NOMO-1 treated with dmso at 0.1 percent for 144 hours (cell line): ENCODE measurements at regions not wholly inside any gene's neighbourhood (a gene's known extent, or its start where the extent isn't known, plus 50 kb on each side); places are given as distances from the start of the nearest gene placed in this dataset.
A peak's percentile ranks its signal among the peaks of the same experiment; 100 is the strongest.

ENCODE experiments used
- DNase-seq: peaks from one replicate; lab custom pipeline; 2025; ENCODE audit not compliant: unreplicated experiment; lab: John Stamatoyannopoulos, UW

DNA sequence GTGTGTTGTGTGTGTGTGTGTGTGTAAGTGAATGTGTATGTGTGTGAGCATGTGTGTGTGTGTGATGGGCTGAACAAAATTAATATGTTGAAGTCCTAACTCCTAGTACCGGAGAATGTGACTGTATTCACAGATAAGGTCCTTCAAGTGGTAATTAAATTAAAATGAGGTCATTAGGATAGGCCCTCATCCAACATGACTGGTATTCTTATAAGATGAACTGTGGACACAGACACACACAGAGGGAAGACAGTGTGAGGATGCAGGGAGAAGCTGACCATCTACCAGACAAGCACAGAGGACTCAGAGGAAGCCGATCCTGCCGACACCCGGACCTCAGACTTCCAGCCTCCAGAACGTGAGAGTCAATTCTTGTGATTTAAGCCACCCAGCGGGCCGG lies 91.2 kb upstream of the PGBD5 start:
- DNase-seq: no peak

DNA sequence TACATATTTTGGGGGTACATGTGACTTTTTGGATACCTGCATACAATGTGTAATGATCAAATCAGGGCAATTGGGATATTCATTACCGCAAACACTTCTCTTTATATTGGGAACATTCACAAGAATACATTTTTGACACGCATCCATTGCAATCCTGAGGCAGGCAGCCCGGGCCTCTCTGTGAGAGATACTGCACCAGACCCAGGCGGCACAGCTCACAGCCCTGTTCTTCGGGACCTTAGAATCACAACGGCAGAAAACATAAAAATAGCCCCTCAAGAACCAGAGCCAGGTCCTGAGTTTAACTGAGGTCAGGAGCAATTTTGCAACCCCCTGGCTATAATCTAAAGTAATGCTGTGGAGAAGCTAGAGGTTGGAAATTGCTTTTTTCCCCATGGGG lies 90.8 kb upstream of the PGBD5 start:
- no peak for DNase-seq

DNA sequence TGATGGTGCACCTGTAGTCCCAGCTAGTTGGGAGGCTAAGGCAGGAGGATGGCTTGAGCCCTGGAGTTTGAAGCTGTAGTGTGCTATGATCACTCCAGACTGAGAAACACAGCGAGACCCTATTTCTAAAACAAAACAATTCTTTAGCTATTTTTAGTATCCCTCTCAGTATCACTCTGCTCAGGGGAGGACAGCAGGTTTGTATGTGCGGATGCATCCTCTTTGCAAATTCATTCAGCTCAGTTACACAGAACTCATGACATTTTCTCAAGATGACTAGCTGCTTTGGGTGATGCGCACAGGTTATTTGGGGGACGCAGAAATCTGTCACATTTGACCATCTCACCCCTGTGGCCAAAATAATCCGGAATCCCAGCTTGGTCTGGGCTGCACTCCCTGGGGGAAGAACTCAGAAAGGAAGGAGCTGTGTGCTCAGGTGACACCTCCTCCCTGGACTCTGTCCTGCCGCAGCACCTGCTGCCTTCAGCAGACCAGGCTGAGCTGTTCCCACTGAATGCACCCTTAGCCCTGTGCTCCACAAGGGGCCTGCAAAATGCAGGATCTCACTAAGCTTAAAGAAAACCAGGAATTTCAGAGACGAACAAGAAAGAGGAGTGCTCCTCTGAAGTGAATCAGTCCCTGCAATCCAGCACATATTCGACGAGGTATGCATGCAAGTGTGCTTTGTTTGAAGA lies 89.5 kb upstream of the PGBD5 start:
- DNase-seq: no peak

DNA sequence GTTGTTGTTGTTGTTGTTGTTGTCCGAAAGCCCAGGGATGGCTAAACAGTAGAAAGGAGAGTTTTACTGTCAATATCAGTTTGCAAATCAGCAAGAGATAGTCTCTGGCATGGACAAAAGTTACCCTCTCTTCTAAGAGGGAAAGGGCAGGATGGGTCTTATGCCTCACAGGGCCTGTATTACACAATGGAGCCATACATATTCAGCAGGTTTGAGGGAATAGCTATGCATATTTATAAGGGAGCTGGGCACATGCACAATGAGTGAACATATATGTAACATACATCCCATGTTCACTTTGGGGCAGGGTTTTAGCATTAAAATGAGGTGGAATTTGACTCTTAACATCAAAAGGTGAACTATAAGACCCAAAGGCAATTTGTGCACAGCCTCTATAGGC lies 84.4 kb upstream of the PGBD5 start:
- no peak for DNase-seq

DNA sequence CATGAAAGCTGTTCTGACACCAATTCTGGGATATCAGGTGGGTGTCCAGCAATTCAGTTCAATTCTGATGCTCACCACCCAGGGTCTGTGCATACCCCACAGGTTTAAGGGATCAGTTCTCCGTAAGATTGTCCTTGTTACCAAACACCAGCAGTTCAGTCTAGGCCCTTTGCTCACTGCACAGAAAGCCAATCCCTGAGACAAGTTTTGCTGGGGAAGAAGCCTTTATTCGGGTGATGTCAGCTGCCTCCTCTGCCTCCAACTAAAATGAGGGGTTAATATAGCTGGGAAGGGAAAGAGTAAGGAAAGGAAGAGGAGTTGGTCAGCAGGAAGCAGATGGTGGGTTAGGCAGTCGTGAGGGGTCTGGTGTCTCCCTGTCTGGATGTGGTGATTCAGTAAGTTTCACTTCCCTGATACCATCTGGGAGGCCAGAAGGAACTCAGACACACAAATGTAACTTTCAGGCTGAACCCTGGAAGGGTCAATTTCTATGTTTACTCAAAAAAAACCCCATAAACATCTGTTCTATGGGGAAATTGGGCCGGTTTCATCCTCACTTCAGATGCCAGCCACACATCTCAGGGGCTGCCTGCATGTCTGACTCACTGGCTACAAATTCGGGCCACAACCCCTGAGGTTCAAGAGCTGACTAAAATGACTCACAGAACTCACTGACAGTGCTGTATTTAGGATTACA lies 83.3 kb upstream of the PGBD5 start:
- peak; percentile 51 for DNase-seq

DNA sequence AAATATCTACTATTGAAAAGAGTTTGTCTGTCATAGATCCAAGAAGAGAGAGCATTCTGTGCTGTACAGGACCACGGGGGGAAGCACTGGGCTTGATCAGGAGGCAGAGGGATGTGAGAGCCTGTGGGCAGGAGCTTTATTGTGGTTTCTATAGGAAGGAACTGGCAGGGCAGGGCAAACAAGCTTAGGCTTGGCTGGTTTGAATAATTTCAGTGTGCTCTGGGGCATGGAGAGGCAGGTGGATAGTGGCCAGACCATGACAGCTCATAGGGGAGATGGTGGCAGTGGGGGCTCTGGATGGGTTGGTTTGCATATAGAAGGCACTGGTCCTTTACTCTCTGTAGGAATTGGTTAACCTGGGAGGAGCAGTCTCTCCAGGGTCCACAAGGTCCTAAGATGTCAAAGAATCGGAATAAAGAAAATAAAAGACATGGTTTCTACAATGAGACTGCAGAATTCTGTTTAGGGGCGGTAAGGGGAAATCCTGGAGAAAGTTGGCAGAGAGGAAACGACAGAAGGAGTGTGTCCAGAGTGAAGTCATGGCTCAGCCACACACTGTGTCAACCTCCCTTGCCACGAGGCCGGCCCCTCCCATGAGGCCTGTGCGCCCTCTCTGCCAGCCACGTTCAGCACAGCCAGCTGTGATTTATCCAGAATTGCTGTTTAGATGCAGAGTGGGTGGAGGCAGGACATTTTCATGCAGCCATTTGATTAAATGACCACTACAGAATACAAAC lies 81.7 kb upstream of the PGBD5 start:
- DNase-seq: no peak

DNA sequence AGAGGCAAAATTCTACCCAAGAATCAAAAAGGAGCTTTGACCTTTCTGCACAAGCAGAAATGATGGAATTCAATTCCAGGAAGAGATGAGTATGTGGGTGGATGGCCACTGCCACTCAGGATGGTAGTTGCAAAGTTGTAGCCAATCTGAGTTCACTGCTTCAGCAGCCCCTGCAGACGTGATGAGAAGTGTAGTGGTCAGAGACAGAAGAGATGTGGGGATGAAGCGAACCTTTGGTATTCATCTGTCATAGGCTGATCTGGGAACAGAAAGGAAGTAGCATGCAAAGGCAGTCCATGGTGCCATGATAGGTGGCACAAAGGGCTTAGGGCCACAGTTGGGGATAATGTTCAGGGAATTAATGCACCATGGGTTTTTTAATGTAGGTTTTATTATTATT lies 81.1 kb upstream of the PGBD5 start:
- DNase-seq: no peak

DNA sequence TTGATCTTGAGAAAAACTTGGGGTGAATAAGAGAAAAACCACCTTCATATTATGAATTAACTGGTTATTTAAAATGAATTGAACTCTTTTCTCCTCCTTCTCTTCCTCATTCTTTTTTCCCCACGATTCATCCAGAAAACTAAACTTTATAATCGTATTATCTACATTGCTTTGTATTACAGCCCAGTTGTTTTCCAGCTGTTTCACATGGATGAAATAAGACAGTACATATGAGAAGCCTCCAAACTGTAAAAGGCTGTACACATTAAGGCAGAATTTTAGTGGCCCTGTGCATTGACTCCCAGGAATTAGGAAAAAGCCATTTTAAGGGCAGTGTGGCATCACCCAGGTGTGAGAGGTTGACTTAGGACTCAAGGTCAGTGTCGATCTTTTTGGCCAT lies 80.3 kb upstream of the PGBD5 start:
- DNase-seq: no peak

DNA sequence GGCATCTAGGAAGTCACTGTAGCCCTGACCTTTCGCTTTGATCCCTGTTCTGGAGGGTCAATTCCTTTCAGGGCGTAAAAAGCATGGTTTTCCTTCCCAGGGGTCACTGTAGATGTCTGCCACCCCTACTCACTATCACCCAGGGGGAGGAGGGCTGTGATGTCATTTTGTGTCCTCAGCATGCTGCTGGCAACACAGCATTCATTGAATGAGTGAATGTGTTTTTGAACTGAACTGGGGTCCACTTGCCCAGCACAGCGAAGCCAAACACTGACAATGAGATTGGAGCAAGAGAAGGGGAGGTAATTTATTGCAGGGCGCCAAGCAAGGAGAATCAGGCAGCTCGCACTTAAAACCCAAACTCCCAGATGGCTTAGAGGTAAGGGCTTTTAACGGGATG lies 78.2 kb upstream of the PGBD5 start:
- DNase-seq: no peak

DNA sequence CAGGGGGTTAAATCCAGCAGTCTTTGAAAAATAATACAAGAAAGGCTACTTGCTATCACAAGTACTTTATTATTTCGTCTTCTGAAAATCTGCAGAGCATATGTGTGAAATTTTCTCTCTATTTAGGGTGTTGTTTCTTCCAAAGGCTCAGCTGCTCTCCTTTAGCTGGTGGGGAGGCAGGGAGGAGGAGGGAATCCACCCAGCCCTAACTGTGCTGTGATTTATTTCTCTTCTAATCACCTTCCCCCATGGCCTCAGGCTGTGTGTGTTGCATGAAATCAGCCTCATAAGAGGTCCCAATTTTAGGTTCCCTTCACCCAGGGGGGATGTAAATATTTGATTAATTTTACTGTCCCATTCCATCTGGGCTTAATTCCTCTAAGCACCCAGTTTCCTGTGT lies 77.6 kb upstream of the PGBD5 start:
- no peak for DNase-seq

DNA sequence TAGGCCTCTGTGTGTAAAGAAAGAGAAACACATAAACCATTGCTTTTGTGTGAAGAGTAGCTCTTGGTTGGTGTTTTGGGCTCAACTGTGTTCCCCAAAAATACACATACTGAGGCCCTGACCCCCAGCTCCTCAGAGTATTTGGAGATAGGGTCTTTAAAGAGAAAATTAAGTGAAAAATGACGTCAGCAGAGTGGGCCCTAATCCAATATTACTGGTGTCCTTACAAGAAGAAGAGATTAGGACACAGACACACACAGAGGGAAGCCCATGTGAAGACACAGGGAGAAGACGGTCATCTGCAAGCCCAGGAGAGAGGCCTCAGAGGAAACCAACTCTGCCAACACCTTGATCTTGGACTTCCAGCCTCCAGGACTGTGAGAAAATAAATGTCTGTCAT lies 76.9 kb upstream of the PGBD5 start:
- DNase-seq: no peak

DNA sequence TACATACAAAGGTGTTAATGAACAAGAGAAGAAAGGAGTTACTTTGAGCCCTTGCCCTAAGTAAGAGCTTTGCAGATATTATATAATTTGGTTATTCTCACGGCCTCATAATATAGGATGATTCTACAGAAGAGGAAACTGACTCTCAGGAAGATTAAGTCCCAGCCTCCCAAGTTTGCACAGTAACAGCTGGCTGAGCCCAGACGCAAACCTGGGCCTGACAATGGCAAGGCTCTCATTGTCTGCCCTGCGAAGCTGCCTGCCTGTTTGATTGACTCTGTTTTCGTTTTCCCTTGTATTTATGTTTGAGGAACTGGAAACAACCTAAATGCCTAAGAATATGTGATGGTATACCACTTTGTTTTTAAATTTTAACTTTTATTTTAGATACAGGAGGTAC lies 76.2 kb upstream of the PGBD5 start:
- DNase-seq: no peak

DNA sequence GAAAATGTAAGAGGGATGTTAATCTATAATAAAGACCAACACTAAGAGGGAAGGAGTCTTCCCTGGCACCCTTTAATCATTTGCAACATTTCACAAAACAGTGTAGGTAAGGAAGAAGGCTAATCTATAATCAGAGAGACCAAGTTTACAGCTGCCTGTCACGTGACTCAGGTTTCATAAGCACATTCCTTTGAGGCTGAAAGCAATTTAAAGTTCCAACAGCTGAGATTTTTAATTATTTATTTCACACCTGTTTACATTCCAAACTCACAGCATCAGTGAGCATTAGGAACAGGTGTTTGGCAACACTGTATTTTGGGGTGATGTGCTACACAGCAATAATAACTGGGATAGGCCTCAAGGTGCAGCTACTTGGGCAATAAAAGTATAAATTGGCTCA lies 75.7 kb upstream of the PGBD5 start:
- no peak for DNase-seq

DNA sequence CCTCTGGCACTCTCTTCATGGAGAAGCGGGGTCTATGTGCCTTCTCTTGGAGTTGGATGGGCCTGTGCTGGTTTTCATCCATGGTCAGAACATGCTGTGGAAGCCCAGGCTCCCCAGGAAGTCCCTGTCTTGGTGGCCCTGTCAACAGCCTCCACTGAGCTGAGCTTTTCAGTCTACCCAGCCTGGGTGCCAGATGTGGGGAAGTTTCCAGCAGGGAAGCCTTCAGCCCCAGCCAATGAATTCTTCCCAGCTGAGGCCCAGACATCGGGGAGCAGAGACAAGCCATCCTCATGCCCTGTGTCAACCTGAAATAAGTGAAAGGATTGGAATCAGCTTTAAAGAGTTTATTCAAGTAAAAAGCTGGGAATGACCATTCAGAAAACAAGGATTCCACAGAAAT lies 75.1 kb upstream of the PGBD5 start:
- no peak for DNase-seq

DNA sequence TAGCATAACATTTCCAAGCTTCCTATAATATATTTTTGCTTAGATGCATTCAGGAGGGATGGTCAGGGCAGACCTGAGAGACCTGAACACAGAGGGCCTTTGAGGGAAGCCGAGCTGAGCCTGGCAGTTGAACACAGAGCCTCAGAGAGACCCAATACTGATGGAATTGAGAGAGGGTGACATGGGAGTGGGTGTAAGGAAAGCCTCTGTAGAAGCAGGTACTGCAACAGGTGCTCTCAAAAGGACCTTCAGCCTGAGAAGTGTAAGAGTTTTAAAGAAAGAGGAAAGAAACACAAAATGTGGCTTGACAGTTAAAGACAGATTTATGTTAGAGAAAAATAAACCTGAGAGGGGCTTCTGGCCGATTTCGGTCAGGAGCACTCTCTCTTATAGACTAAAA lies 73.9 kb upstream of the PGBD5 start:
- DNase-seq: no peak

DNA sequence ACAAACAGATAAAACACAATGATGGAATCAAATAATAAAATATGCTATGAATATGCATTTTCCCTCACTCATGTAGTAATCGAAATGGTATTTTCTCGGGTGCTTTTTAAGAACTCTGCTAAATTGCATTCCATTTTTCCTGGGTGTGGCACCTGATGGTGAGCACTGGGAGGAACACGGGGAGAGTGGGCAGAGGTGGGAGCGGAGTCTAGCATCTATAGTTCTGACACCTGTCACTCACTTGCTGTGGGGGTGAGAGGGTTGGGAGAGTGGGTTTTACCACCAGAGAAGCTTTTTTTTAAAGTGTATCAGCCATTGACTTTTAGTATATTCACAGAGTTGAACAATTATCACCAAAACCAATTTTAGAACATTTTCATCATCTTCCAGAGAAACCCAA lies 73.4 kb upstream of the PGBD5 start:
- DNase-seq: no peak

DNA sequence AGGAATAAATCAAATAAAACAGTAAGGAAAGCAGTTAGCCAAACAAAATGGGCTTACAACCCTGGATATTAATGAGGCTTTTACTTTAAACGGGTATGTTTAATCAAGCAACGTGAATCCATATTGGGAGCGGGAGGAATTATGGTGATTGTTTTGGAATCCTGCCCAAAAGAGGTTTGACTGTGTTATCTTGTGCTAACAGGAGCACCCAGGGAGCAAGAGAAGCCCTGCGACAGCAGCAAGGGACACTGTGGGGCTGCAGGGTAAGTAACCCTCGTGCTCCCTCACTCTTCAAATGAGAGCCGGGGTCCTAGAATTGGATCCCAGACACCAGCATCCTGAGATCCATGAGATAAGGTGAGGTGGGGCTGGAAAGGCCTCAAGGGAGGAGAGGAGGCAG lies 72.6 kb upstream of the PGBD5 start:
- DNase-seq: no peak

DNA sequence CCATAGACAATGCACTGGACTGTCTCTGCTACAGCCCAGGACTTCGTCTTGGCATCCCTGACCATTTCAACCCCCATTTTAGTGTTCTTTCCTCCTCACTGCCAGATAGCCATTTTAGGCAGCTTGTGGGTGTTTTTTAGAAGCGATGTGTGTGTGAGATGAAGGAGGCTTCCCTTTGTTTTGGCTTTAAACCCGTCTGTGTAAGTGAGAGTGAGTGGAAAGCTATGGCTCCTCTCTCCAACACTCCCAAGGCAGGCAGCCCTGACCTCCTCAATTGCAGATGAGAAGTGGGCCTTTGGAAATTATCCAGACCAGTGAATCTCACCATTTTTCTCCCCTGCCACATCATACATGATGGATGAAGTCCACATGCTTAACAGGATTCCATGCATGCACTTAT lies 70.3 kb upstream of the PGBD5 start:
- no peak for DNase-seq

DNA sequence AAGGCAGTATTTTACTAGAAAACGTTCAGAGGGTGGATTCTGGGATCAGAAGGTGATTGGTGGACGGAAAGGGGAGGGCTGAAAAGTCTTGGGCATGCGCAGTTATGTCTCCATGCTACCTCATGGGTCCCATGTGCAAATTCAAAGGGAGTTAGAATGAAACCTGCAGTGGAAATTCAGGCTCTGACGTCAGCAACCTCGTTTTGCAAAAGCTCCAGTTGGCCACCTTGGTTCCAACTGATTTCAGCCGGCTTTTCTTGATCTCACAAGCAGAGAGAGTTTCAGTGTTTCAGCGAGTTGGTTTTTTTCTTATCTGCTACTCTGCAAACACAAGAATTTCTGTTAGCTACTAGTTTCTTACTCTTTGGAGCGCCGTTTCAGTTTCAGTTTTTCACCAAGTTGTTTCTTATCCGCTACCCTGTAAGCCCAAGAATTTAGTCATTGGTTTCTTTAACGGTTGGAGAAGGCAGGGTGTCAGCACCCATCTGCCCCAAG lies 69.8 kb upstream of the PGBD5 start:
- no peak for DNase-seq

DNA sequence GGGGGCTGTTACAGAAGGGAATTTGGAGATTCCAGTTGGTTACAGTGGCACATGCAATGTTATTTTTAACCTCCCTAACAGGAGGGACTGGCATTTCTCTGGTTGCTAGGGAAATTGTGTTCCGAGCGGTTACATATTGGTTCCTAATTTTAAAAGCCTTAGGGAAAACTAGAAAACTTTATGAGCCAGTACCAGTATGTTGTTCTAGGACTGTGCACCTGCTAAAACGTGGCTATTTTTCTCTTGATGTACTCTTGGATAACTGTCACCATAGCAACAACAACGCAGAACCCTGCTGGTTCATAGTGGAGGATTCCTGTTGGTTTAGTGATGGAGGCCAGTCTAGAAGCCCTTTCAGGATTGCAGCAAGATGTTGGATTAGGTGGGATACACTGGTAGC lies 68.9 kb upstream of the PGBD5 start:
- no peak for DNase-seq

DNA sequence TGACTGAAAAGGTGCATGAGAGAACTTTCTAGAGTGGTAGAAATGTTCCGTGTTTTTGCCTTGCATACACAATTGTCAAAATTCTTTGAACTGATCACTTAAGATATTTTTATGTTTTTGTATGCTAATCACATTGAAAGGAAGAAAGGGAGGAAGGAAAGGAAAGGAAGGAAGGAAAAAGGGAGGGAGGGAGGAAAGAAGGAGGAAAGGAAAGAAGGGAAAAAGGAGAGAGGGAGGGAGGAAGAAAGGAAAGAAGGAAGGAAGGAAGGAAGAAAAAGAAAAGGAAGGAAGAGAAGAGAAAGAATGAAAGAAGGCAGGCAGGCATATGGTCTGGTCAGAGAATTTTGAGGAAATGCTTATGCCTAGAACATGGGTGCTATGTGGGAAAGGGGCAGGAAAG lies 68.4 kb upstream of the PGBD5 start:
- no peak for DNase-seq

DNA sequence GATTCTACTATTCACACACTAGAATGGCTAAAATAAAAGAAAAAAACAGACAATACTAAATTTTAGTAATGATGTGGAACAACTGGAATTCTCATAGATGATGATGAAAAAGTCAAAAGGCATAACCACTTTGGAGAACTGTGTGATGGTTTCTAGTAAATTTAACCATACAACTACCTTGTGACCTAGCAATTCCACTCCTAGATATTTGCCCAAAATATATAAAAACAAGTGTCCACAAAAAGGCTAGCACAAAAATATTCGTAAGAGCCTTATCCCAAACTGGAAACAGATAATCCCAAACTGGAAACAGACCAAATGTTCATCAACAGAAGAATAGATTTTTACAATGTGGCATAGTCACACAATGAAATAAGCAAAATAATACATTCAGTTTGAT lies 67.9 kb upstream of the PGBD5 start:
- DNase-seq: no peak
